ENCODE measurements at regions not wholly inside any gene's neighbourhood (a gene's known extent, or its start where the extent isn't known, plus 50 kb on each side); places are given as distances from the start of the nearest gene placed in this dataset.

- TF ChIP-seq PATZ1 (CRISPR knock-in tag; IDR thresholded peaks at IDR 0.05; ENCODE audit: borderline replicate concordance) = no peak
- no peak for TF ChIP-seq POU6F1 (CRISPR knock-in tag; IDR thresholded peaks at IDR 0.05; ENCODE audit: borderline replicate concordance, low read depth)
- no peak for TF ChIP-seq TOX (CRISPR knock-in tag; IDR thresholded peaks at IDR 0.05; ENCODE audit: borderline replicate concordance)
- TF ChIP-seq ZNF8 (CRISPR knock-in tag; IDR thresholded peaks at IDR 0.05) = no peak
- TF ChIP-seq GLIS3 (CRISPR knock-in tag; IDR thresholded peaks at IDR 0.05) = no peak
- TF ChIP-seq ZFP3 (CRISPR knock-in tag; IDR thresholded peaks at IDR 0.05) = no peak
These were observed 116.5 kb upstream of the FAM174B start (continued) for GRCh38 chr15:92772061-92772460.

- no peak for TF ChIP-seq CSDC2 (CRISPR knock-in tag; IDR thresholded peaks at IDR 0.05)
- TF ChIP-seq PPARA (CRISPR knock-in tag; IDR thresholded peaks at IDR 0.05; ENCODE audit: borderline replicate concordance) = no peak
- no peak for TF ChIP-seq CSRNP3 (CRISPR knock-in tag; IDR thresholded peaks at IDR 0.05)
- ATAC-seq = no peak
These were observed 117.2 kb upstream of the FAM174B start for GRCh38 chr15:92772626-92773244.

GRCh38 chr15:92773340-92773739, 117.8 kb upstream of the FAM174B start:
- ATAC-seq = no peak

GRCh38 chr15:92779874-92780273, 120.2 kb upstream of the CHD2 start:
- ATAC-seq = no peak
- TF ChIP-seq TSHZ2 (CRISPR knock-in tag; IDR thresholded peaks at IDR 0.05) = no peak
- no peak for TF ChIP-seq ISL1 (CRISPR knock-in tag; IDR thresholded peaks at IDR 0.05)
- no peak for TF ChIP-seq ZFP30 (CRISPR knock-in tag; IDR thresholded peaks at IDR 0.05)
- TF ChIP-seq ARNTL (CRISPR knock-in tag; IDR thresholded peaks at IDR 0.05; ENCODE audit: borderline replicate concordance, low read depth) = no peak
- TF ChIP-seq ZNF70 (CRISPR knock-in tag; IDR thresholded peaks at IDR 0.05) = no peak
- TF ChIP-seq BACH2 (CRISPR knock-in tag; IDR thresholded peaks at IDR 0.05; ENCODE audit: borderline replicate concordance) = no peak
- no peak for TF ChIP-seq PPARA (CRISPR knock-in tag; IDR thresholded peaks at IDR 0.05; ENCODE audit: borderline replicate concordance)
- no peak for TF ChIP-seq ZNF8 (CRISPR knock-in tag; IDR thresholded peaks at IDR 0.05)
- no peak for TF ChIP-seq ZFP3 (CRISPR knock-in tag; IDR thresholded peaks at IDR 0.05)
- TF ChIP-seq GLIS3 (CRISPR knock-in tag; IDR thresholded peaks at IDR 0.05) = no peak

More at GRCh38 chr15:92773340-92773739, 117.8 kb upstream of the FAM174B start:
- no peak for TF ChIP-seq ARNTL (CRISPR knock-in tag; IDR thresholded peaks at IDR 0.05; ENCODE audit: borderline replicate concordance, low read depth)
- no peak for TF ChIP-seq PATZ1 (CRISPR knock-in tag; IDR thresholded peaks at IDR 0.05; ENCODE audit: borderline replicate concordance)
- no peak for TF ChIP-seq TOX (CRISPR knock-in tag; IDR thresholded peaks at IDR 0.05; ENCODE audit: borderline replicate concordance)
- no peak for TF ChIP-seq BACH2 (CRISPR knock-in tag; IDR thresholded peaks at IDR 0.05; ENCODE audit: borderline replicate concordance)
- no peak for TF ChIP-seq TCF4 (CRISPR knock-in tag; IDR thresholded peaks at IDR 0.05; ENCODE audit: borderline replicate concordance)

Measured in SK-N-SH treated with all-trans-retinoic acid at 6 μM for 48 hours (cell line).